ENCODE measurements at regions not wholly inside any gene's neighbourhood (a gene's known extent, or its start where the extent isn't known, plus 50 kb on each side); places are given as distances from the start of the nearest gene placed in this dataset.

GRCh38 chr4:37771771-37772170 is 54.7 kb upstream of the PGM2 start:
- no peaks in the 10 kb centered on the region for H3K27me3 ChIP-seq
- no peak overlapping the region for H3K4me3 ChIP-seq
- H3K27ac ChIP-seq: no peak overlapping the region
- no peaks in the 10 kb centered on the region for H3K9me3 ChIP-seq
- H3K36me3 ChIP-seq: no peaks in the 10 kb centered on the region
- H3K4me1 ChIP-seq: no peaks in the 10 kb centered on the region
- DNase-seq: no peak
- no peak for TF ChIP-seq POLR2A (IDR thresholded peaks at IDR 0.05)
- TF ChIP-seq, protein P1, sequence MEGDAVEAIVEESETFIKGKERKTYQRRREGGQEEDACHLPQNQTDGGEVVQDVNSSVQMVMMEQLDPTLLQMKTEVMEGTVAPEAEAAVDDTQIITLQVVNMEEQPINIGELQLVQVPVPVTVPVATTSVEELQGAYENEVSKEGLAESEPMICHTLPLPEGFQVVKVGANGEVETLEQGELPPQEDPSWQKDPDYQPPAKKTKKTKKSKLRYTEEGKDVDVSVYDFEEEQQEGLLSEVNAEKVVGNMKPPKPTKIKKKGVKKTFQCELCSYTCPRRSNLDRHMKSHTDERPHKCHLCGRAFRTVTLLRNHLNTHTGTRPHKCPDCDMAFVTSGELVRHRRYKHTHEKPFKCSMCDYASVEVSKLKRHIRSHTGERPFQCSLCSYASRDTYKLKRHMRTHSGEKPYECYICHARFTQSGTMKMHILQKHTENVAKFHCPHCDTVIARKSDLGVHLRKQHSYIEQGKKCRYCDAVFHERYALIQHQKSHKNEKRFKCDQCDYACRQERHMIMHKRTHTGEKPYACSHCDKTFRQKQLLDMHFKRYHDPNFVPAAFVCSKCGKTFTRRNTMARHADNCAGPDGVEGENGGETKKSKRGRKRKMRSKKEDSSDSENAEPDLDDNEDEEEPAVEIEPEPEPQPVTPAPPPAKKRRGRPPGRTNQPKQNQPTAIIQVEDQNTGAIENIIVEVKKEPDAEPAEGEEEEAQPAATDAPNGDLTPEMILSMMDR (IDR thresholded peaks at IDR 0.05): no peak
- TF ChIP-seq EP300 (IDR thresholded peaks at IDR 0.05): no peak
- TF ChIP-seq POLR2AphosphoS5 (IDR thresholded peaks at IDR 0.05): no peak
- intact Hi-C loops (cut with DNase I): no loop called here
- 64 to 90% methylated on average over 2 of the region's 2 CpGs for WGBS, 2 donors

- intact Hi-C loops (cut with DNase I): no loop called here
- DNase-seq: no peak
- H3K4me3 ChIP-seq: no peak overlapping the region
- TF ChIP-seq EP300 (IDR thresholded peaks at IDR 0.05): no peak
- no peaks in the 10 kb centered on the region for H3K27me3 ChIP-seq
- no peaks in the 10 kb centered on the region for H3K9me3 ChIP-seq
- H3K36me3 ChIP-seq: no peaks in the 10 kb centered on the region
- no peak overlapping the region for H3K27ac ChIP-seq
- H3K4me1 ChIP-seq: no peaks in the 10 kb centered on the region
- 84 to 87% methylated on average over 2 of the region's 2 CpGs for WGBS, 2 donors
Measured at GRCh38 chr4:37770016-37770415, 56.5 kb upstream of the PGM2 start.

- DNase-seq: no peak
- TF ChIP-seq, protein P1 (IDR thresholded peaks at IDR 0.05): no peak
- TF ChIP-seq POLR2A (IDR thresholded peaks at IDR 0.05): no peak
- no peak for TF ChIP-seq POLR2AphosphoS5 (IDR thresholded peaks at IDR 0.05)
- TF ChIP-seq EP300 (IDR thresholded peaks at IDR 0.05): no peak
- no peaks in the 10 kb centered on the region for H3K4me1 ChIP-seq
- H3K27ac ChIP-seq: no peak overlapping the region
- WGBS, 2 donors: 97 to 99% methylated on average over 4 of the region's 4 CpGs
- no peaks in the 10 kb centered on the region for H3K27me3 ChIP-seq
- no peaks in the 10 kb centered on the region for H3K36me3 ChIP-seq
- intact Hi-C loops (cut with DNase I): no loop called here
- no peak overlapping the region for H3K4me3 ChIP-seq
- H3K9me3 ChIP-seq: no peaks in the 10 kb centered on the region
Measured at GRCh38 chr4:37769391-37769989, 57.0 kb upstream of the PGM2 start.

DNA sequence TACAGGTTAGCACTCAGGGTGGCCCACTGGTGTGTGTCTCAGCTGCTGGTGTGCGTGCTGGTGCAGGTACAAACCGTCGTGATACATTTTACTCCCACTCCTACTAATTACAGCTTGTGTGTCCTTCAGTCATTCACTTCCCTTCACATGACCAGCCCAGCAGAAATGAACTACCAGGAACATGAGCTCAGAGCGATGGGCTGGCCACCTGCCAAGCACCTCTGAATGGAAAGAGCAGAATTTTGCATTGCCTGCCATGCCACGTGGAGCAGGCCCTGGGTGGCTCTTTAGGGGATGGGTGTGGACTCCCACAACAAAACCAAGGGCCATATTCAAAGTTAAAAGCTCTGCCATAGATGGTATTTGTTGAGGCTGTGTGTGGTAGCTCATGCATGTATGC is 58.9 kb upstream of the PGM2 start:
- H3K4me3 ChIP-seq: no peak overlapping the region
- no peak overlapping the region for H3K27ac ChIP-seq
- TF ChIP-seq POLR2A (IDR thresholded peaks at IDR 0.05): no peak
- TF ChIP-seq, protein P1 (IDR thresholded peaks at IDR 0.05): no peak
- TF ChIP-seq POLR2AphosphoS5 (IDR thresholded peaks at IDR 0.05): no peak
- TF ChIP-seq EP300 (IDR thresholded peaks at IDR 0.05): no peak
- H3K9me3 ChIP-seq: no peaks in the 10 kb centered on the region
- no peaks in the 10 kb centered on the region for H3K4me1 ChIP-seq
- no peaks in the 10 kb centered on the region for H3K27me3 ChIP-seq
- DNase-seq: peak; percentile 73
- WGBS, 2 donors: 25 to 49% methylated on average over 5 of the region's 5 CpGs
- H3K36me3 ChIP-seq: no peaks in the 10 kb centered on the region
- intact Hi-C loops (cut with DNase I): no loop called here

DNA sequence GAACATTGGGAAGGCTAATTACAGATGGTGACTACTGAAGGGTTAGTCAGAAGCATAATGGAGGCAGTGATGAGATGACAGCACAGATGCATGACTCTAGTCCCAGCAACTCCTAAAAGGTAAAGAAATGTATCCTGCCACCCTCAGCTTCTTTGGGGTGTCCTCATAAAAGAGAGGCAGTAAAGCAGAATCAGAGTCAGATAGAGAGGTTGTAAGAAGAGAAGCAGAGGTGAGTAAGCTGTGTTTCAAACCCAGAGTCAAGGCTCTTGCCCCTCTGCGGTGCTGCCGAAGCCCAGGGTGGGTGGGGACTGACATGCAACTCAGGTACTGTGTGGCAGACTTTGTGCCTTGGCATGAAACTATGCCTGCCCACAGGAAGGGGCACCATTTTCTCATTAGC is 59.5 kb upstream of the PGM2 start:
- H3K27ac ChIP-seq: no peak overlapping the region
- intact Hi-C loops (cut with DNase I): no loop called here

More for the DNA sequence above, 59.5 kb upstream of the PGM2 start:
- Histone ChIP-seq H3K9me3 (no peaks in the 10 kb centered on the region), H3K27me3 (no peaks in the 10 kb centered on the region), H3K4me1 (no peaks in the 10 kb centered on the region), H3K36me3 (no peaks in the 10 kb centered on the region), H3K4me3 (no peak overlapping the region)
- no peak for DNase-seq
- TF ChIP-seq EP300 (IDR thresholded peaks at IDR 0.05): no peak
- TF ChIP-seq, protein P1 (IDR thresholded peaks at IDR 0.05): no peak
- no peak for TF ChIP-seq POLR2A (IDR thresholded peaks at IDR 0.05)
- TF ChIP-seq POLR2AphosphoS5 (IDR thresholded peaks at IDR 0.05): no peak
- WGBS, 2 donors: 95 to 96% methylated on average over 2 of the region's 2 CpGs
